Bronchial epithelial cell (primary cell): ENCODE measurements at regions not wholly inside any gene's neighbourhood (a gene's known extent, or its start where the extent isn't known, plus 50 kb on each side); places are given as distances from the start of the nearest gene placed in this dataset.

Experiments used
- DNase-seq: peaks from one replicate; pipeline ENCODE4 v3.0.0-alpha.2; 2010; ENCODE audit warnings: low read depth
- FAIRE-seq: peaks from 2 replicates; lab custom pipeline; 2011; peaks lifted over from hg19 to GRCh38; lab: Jason Lieb, UNC
- H3K27me3 ChIP-seq: 2 replicates; pipeline ENCODE4 v1.5.1; 2011; ENCODE audit warnings: low read length; ENCODE audit not compliant: control insufficient read depth, insufficient read depth
- H3K36me3 ChIP-seq: 2 replicates; pipeline ENCODE4 v1.5.1; 2011; ENCODE audit warnings: low read length; ENCODE audit not compliant: control insufficient read depth, insufficient read depth
- H3K4me3 ChIP-seq: 2 replicates; pipeline ENCODE4 v1.5.1; 2011; ENCODE audit warnings: mild to moderate bottlenecking, low read depth, low read length, control low read depth
- TF ChIP-seq, protein P1 (sequence below): IDR thresholded peaks from 2 replicates; pipeline ENCODE4 v1.5.1; 2011; ENCODE audit warnings: mild to moderate bottlenecking, moderate library complexity, low read length, control low read depth, inconsistent platforms; ENCODE audit not compliant: insufficient read depth, severe bottlenecking

DNA sequence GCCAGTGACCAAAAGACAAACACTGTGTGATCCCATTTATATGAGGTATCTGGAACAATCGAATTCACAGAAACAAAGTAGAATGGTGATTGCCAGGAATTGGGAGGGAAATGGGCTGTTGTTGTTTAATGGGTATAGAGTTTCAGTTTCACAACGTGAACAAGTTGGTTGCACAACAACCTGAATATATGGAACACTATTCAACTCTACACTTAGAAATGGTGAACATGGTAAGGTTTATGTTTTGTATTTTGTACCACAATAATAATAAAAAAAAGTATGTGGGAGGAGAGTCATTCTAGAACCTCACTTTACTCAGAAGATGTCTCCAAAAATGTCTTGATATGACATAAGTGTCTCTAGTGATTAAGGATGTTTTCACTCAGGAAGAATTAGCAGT is 85.2 kb upstream of the SGCE start:
- peak; percentile 11 for DNase-seq
- TF ChIP-seq, protein P1, sequence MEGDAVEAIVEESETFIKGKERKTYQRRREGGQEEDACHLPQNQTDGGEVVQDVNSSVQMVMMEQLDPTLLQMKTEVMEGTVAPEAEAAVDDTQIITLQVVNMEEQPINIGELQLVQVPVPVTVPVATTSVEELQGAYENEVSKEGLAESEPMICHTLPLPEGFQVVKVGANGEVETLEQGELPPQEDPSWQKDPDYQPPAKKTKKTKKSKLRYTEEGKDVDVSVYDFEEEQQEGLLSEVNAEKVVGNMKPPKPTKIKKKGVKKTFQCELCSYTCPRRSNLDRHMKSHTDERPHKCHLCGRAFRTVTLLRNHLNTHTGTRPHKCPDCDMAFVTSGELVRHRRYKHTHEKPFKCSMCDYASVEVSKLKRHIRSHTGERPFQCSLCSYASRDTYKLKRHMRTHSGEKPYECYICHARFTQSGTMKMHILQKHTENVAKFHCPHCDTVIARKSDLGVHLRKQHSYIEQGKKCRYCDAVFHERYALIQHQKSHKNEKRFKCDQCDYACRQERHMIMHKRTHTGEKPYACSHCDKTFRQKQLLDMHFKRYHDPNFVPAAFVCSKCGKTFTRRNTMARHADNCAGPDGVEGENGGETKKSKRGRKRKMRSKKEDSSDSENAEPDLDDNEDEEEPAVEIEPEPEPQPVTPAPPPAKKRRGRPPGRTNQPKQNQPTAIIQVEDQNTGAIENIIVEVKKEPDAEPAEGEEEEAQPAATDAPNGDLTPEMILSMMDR = no peak
- no peak overlapping the region for H3K4me3 ChIP-seq
- H3K36me3 ChIP-seq = no peaks in the 10 kb centered on the region
- FAIRE-seq = no peak
- no peaks in the 10 kb centered on the region for H3K27me3 ChIP-seq

DNA sequence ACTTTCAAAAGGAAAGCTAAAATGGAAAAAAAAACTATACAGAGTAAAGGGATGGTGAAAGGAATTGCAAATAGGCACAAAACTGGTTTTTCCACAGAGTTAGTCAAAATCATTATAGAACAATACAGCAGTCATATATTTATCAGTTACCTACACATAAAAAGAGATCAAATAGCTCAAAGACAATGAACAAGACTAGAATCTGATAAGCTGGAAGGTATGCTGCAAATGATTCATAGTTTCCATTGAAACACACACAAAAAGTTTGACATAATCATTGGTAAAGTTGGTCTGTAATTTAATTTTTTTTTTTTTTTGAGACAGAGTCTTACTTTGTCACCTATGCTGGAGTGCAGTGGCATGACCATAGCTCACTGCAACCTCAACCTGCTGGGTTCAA is 92.4 kb upstream of the SGCE start:
- H3K27me3 ChIP-seq = no peaks in the 10 kb centered on the region
- DNase-seq (peak; percentile 14), FAIRE-seq (no peak)
- H3K36me3 ChIP-seq = no peaks in the 10 kb centered on the region
- no peak overlapping the region for H3K4me3 ChIP-seq
- TF ChIP-seq, protein P1 = no peak

DNA sequence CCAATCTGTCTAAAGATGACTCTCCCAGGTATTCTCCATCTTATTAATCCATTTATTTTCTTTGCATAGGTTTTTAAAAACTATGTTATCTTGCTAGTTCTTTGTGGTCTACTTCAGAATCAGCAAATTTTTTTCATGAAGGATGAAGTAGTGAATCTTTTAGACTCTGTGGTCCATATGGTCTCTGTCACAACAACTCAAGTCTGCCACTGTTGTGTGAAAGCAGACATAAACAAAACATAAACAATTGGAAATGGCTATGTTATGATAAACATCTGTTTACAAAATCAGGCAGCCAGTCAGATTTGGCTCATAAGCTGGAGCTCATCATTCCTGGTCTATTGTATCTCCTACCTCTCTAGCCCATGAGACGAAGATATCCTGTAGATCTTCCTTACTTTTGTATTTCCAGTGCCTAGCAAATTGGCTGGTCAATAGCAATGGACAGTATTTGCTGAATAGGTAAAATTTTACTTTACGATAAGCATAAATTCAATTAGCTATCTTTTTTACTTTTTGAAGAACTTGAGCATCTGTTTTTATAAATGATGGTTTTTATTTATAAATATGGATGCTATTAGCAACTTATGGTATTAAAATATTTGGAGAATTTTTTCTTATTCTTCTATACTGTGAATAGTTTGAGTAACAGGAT is 104.6 kb upstream of the SGCE start:
- TF ChIP-seq, protein P1 = no peak
- Histone ChIP-seq H3K36me3 (no peaks in the 10 kb centered on the region), H3K27me3 (no peaks in the 10 kb centered on the region), H3K4me3 (no peak overlapping the region)
- FAIRE-seq (no peak), DNase-seq (no peak)

DNA sequence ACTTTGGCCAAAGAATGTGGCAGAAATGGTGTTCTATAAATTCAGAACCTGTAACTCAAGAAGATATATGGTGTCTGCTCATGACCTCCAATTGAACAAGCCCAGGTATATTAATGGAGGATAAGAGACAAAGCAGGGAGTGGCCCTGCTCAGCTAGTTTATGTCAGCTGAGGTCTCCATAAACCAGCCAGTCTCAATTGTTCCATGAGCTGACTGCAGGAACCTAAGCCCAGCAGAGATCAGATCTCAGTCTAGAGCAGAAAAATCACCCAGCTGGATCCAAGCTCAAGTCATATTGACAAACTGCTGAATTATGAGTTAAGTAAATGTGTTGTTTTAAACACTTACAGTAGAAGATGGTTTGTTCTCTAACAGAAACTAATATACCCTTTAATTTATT is 105.5 kb upstream of the SGCE start:
- Histone ChIP-seq H3K27me3 (no peaks in the 10 kb centered on the region), H3K36me3 (no peaks in the 10 kb centered on the region), H3K4me3 (no peak overlapping the region)
- no peak for FAIRE-seq
- DNase-seq = no peak
- TF ChIP-seq, protein P1 = no peak

DNA sequence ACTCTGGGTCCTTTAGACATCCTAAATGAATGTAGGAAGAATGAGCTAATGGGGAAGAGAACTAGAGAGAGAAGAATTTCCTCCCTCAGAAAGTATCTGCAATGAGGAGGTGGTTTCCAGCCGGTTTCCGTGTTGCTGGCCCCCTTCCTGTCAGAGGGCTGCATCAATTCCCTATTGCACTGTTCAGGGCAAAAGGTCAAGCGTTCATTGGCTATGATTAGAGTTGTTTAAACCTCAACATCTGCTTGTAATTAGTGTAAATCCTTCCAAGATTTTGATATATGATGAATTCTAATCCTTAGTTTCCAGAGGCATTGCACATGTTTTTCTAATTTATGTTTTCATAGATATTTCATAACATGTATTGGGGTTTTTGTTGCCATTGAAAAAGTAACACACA is 107.3 kb upstream of the SGCE start:
- TF ChIP-seq, protein P1 = no peak
- no peaks in the 10 kb centered on the region for H3K27me3 ChIP-seq
- FAIRE-seq (no peak), DNase-seq (no peak)
- no peak overlapping the region for H3K4me3 ChIP-seq
- no peaks in the 10 kb centered on the region for H3K36me3 ChIP-seq

DNA sequence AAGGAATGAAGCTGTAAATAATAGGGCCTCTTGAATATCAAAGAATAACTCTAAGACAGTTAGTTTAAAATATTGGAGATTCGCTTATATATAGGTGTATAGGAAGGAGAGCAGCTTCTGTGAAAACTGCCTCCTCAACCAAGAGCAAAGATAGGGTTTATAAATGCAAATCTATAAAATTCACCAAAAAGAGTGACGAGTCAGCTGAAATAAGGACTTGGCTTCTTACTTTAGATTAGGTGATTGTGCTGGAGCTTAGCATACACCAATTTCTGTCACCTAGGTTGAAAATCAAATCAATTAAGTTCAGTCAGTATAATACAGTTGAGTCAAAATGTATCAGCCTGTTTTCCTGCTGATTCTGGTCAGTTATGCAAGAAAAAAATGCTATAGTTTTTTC is 113.8 kb upstream of the SGCE start:
- Histone ChIP-seq H3K27me3 (no peaks in the 10 kb centered on the region), H3K36me3 (no peaks in the 10 kb centered on the region), H3K4me3 (no peak overlapping the region)
- TF ChIP-seq, protein P1 = no peak
- DNase-seq (no peak), FAIRE-seq (no peak)
